HG03175 (cell line): ENCODE measurements at regions not wholly inside any gene's neighbourhood (a gene's known extent, or its start where the extent isn't known, plus 50 kb on each side); places are given as distances from the start of the nearest gene placed in this dataset.
A peak's percentile ranks its signal among the peaks of the same experiment; 100 is the strongest.
"Not testable (repeated sequence)": the region's sequence is repeated elsewhere in the genome, so short reads cannot be mapped to it uniquely, and the experiment has no call there.

Experiments
- ATAC-seq: cut with Tn5 transposase; IDR thresholded peaks from one replicate; pipeline ENCODE4 v1.9.1; 2021; ENCODE audit warnings: mild to moderate bottlenecking, moderate library complexity; ENCODE audit not compliant: unreplicated experiment

DNA sequence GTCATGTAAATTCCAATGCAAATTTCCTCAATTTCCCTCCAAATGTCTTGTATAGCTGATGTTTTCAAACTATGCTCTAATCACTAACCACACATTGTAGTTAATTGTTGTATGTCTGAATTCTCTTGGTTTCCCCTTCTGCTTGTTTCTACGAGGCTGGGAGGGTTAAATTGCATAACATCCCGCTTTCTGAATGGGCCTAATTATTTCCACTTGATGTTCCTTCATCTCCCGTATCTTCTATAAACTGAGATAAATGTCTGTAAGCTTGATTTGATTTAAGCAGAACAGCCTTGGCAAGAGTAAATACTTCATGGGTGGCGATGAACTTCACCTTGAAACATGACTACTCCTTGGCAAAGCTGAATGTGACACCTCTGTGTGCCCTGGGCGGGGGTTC, 72.2 kb downstream of the SERINC2 start:
- ATAC-seq = no peak

- no peak for ATAC-seq
Observed at GRCh38 chr1:31487143-31487542, 74.1 kb downstream of the SERINC2 start.

- ATAC-seq = no peak
Observed at GRCh38 chr1:31487721-31488293, 74.8 kb downstream of the SERINC2 start.

DNA sequence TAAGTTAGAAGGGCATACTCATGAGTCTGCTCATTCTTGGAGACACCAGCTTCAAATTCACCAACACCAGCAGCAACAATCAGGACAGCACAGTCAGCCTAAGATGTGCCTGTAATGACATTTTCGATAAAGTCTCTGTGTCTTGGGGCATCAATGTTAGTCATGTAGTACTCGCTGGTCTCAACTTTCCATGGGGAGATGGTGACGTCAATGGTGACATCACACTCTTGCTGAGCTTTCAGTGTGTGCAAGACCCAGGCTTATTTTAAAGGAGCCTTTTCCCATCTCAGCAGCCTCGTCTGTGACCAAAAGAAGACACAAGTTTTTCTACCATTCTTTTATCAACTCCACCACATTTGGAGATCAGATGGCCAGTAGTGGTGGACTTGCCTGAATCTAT, 75.5 kb downstream of the SERINC2 start:
- no peak for ATAC-seq

- not testable (repeated sequence) for ATAC-seq
Observed at GRCh38 chr1:31489575-31489974, 76.6 kb downstream of the SERINC2 start.

DNA sequence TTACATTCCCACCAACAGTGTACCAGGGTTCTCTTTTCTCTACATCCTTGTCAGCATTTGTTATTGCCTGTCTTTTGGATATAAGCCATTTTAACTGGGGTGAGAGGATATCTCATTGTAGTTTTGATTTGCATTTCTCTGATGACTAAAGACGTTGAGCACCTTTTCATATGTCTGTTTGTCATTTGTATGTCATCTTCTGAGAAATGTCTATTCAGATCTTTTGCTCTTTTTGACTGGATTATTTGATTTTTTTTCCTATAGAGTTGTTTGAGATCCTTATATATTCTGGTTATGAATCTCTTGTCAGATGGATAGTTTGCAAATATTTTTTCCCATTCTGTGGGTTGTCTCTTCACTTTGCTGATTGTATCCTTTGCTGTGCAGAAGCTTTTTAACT, 77.6 kb downstream of the SERINC2 start:
- not testable (repeated sequence) for ATAC-seq

- ATAC-seq = not testable (repeated sequence)
Observed at GRCh38 chr1:31495351-31495750, 81.0 kb upstream of the TINAGL1 start.

DNA sequence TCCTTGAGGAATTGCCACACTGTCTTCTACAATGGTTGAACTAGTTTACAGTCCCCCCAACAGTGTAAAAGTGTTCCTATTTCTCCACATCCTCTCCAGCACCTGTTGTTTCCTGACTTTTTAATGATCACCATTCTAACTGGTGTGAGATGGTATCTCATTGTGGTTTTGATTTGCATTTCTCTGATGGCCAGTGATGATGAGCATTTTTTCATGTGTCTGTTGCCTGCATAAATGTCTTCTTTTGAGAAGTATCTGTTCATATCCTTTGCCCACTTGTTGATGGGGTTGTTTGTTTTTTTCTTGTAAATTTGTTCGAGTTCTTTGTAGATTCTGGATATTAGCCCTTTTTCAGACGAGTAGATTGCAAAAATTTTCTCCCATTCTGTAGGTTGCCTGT, 80.5 kb upstream of the TINAGL1 start:
- not testable (repeated sequence) for ATAC-seq

DNA sequence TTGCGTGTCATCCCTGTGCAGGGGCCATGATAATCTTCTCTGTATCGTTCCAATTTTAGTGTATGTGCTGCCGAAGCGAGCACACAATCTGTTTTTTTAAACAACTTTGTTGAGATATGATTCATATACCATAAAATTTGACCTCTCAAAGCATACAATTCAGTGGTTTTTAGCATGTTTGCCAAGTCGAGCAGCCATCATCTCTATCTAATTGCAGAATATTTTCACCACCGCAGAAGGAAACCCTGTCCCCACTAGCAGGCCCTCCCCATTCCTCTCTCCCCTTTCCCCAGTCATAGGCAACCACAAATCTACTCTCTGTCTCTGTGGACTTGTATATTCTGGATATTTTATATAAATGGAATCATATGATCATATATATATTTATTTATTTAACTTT, 78.7 kb upstream of the TINAGL1 start:
- ATAC-seq = no peak

DNA sequence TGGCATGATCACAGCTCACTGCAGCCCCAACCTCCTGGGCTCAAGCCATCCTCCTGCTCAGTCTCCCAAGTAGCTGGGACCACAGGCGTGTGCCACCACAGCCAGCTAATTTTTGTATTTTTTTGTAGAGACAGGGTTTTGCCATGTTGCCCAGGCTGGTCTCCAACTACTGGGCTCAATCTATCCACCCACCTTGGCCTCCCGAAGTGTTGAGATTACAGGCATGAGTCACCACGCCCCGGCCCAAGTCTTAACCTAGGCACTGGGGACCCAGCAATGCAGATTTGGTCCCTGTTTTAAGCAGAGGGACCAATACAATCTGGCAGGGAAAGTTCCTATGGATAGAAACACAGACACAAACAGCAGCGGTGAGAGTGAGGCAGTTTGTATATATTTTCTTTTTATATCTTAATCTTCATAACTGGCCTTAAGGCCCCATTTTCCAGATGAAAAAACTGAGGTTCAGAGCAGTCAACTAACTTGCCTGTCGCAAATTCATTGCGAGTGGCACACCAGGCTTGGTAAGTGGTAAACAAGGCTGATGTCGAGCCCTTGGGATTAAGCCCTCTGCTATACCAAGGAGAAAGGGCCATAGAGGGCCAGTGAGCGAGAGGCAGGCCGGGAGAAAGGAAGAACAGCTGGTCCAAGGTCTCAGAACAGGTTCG, 77.8 kb upstream of the TINAGL1 start:
- no peak for ATAC-seq

GRCh38 chr1:31501505-31501904, 74.8 kb upstream of the TINAGL1 start:
- ATAC-seq = no peak

- ATAC-seq = no peak
Observed at GRCh38 chr1:31502253-31502652, 74.1 kb upstream of the TINAGL1 start.

GRCh38 chr1:31502926-31503511, 73.3 kb upstream of the TINAGL1 start:
- no peak for ATAC-seq

- no peak for ATAC-seq
Observed at GRCh38 chr1:31503570-31503969, 72.7 kb upstream of the TINAGL1 start.

DNA sequence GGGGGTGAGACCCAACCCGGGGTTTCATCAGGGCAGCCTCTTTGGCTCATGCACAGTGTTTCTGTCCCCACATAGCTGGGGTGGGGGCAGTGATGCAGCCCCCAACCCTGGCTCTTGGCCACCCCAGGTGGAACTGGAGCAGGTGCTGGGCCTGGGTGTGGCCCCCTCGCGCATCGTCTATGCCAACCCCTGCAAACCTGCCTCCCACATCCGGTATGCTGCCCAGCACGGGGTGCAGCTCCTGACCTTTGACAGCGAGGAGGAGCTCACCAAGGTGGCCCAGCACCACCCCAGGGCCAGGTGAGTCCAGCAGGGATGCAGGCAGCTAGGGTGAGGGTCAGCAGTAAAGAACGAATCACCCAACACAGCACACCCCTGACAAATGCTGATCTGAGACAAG, 72.3 kb upstream of the TINAGL1 start:
- ATAC-seq = no peak

DNA sequence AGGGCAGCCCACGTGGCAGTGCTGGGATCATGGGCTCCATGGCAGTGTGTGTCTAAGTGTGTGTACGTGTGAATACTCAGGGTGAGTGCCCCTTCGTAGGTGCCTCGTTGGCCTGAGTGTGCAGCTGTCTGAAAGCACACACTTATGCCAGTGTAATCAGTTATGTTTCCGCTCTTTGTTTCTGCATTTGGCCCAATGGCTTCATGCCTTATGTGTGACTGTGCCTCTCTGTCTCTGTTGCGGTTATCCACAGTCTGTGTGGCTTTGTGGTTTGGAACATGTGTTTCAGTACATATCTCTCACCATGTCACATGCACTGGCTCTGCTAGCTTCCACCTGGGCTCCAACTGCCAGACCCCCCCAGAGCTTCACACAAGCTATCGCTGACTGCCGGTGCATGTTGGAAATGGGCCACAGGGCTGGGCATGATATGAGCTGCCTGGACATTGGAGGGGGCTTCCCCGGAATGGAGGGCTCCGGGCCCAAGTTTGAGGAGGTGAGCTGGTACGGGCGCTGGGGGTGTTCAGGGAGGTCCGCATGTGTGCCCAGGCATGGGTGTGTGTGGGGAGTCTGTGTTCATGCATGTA, 70.3 kb upstream of the TINAGL1 start:
- ATAC-seq = peak; percentile 64

DNA sequence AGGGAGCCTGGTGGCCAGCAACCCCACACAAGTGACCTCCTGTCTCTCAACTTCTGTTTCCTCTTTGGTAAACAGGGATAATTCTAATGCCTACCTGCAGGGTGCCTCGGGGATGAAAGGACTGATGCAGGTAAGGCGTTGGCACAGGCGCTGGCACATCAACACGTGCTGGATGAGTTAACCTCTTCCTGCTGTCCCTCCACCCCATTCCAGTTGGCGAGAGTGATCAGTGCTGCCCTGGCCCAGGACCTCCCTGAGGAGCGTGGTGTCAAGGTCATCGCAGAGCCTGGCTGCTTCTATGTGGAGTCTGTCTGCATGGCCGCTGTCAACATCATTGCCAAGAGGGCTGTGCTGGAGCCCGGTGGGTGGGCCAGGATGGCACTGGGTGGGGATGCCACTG, 69.1 kb upstream of the TINAGL1 start:
- ATAC-seq = no peak

GRCh38 chr1:31507676-31508530, 68.4 kb upstream of the TINAGL1 start:
- ATAC-seq = no peak

- peak; percentile 49 for ATAC-seq
Observed at GRCh38 chr1:31509124-31510072, 66.9 kb upstream of the TINAGL1 start.

DNA sequence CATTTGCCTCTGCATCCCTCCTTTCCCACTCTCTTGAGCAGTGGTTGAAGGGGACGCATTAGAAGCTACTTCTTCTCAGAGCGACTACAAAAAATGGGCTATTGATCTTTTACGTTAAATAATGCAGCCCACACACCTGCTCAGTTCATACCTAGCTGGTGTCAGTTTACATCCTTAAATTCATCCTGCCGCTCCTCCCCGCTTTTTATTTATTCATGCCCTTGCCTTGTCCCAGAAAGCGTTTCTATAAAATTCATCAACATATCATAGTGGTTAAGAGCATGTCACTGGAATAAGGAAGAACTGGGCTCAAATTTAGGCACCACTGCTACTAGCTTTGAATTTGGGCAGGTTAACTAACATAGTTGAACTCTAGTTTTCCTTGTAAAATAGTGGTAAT, 66.0 kb upstream of the TINAGL1 start:
- ATAC-seq = no peak
